ENCODE measurements at regions not wholly inside any gene's neighbourhood (a gene's known extent, or its start where the extent isn't known, plus 50 kb on each side); places are given as distances from the start of the nearest gene placed in this dataset.
A peak's percentile ranks its signal among the peaks of the same experiment; 100 is the strongest.
"Not testable (repeated sequence)": the region's sequence is repeated elsewhere in the genome, so short reads cannot be mapped to it uniquely, and the experiment has no call there.

DNA sequence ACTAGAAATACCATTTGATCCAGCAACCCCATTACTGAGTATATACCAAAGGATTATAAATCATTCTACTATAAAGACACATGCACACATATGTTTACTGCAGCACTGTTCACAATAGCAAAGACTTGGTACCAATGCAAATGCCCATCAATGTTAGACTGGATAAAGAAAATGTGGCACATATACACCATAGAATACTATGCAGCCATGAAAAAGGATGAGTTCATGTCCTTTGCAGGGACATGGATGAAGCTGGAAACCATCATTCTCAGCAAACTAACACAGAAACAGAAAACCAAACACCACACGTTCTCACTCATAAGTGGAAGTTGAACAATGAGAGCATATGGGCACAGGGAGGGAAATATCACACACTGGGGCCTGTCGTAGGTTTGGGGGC is 106.0 kb downstream of the SPATA18 start:
- H3K27me3 Mint-ChIP-seq (ENCODE audit: low read depth) = peaks cover 34% of the 10 kb centered on the region
- H3K36me3 Mint-ChIP-seq (ENCODE audit: low read depth); H3K4me1 Mint-ChIP-seq (ENCODE audit: low read depth): not testable (repeated sequence)

DNA sequence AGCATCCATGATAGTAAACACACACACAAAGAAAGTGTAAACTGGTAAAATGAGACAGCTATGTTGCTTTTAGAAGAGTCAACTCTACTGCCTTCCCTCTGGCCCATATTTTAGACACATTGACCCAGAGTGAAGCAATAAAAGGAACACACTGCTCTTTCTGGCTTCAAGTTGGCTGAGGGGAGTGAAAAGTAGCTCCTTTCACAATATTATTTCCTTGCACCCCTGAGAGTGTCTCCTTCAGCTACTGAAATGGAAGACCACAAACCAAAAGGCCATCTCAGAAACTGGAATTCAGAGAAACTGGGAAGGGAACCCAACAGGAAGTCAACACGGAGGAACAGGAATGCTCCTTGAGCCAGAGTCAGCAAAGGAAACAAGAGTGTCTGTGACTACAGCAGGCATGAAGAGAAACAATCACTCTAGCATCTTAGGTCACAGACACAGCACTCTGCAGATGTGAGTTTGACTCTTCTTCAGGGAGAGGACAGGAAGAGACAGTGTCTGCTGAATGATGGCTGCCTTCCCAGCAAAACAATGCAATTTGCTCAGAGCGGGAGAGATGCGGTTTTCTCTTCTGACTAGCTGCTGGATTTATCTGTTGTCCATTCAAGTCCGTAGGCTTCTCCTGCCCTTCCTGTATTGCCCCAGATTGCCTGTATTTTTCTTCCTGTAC is 106.7 kb downstream of the SPATA18 start:
- TF ChIP-seq, protein P1, sequence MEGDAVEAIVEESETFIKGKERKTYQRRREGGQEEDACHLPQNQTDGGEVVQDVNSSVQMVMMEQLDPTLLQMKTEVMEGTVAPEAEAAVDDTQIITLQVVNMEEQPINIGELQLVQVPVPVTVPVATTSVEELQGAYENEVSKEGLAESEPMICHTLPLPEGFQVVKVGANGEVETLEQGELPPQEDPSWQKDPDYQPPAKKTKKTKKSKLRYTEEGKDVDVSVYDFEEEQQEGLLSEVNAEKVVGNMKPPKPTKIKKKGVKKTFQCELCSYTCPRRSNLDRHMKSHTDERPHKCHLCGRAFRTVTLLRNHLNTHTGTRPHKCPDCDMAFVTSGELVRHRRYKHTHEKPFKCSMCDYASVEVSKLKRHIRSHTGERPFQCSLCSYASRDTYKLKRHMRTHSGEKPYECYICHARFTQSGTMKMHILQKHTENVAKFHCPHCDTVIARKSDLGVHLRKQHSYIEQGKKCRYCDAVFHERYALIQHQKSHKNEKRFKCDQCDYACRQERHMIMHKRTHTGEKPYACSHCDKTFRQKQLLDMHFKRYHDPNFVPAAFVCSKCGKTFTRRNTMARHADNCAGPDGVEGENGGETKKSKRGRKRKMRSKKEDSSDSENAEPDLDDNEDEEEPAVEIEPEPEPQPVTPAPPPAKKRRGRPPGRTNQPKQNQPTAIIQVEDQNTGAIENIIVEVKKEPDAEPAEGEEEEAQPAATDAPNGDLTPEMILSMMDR (IDR thresholded peaks at IDR 0.05) = no peak
- H3K4me3 Mint-ChIP-seq (ENCODE audit: unreplicated experiment) = no peak overlapping the region
- H3K36me3 Mint-ChIP-seq (ENCODE audit: low read depth) = peaks cover 4% of the 10 kb centered on the region
- DNase-seq (ENCODE audit: low spot score) = no peak
- peaks cover 38% of the 10 kb centered on the region for H3K27me3 Mint-ChIP-seq (ENCODE audit: low read depth)
- H3K9me3 Mint-ChIP-seq (ENCODE audit: low read depth) = peaks cover 28% of the 10 kb centered on the region
- no peak overlapping the region for H3K27ac Mint-ChIP-seq (ENCODE audit: unreplicated experiment)
- peaks cover 5% of the 10 kb centered on the region for H3K4me1 Mint-ChIP-seq (ENCODE audit: low read depth)

More for the DNA sequence above, 106.0 kb downstream of the SPATA18 start:
- not testable (repeated sequence) for H3K4me3 Mint-ChIP-seq (ENCODE audit: unreplicated experiment); H3K27ac Mint-ChIP-seq (ENCODE audit: unreplicated experiment); DNase-seq (ENCODE audit: low spot score)
- H3K9me3 Mint-ChIP-seq (ENCODE audit: low read depth) = peaks cover 31% of the 10 kb centered on the region

DNA sequence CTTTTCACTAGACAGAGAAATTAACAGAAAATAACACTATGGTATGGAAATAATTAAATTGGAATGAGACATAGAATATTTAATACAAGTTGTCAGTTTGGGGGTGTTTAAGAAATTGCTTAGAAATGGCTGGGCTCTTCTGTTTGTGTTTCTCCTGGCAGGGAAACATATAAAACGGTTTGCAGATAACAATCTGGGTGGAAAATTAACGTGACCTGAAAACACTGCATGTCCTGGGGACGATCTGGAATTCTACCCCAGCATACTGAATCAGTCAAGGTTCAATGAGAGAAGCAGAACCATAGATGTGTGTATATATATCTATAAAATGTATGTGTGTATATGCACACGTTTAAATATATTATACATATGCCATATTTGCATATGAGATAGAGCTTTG is 109.8 kb downstream of the SPATA18 start:
- Mint-ChIP-seq H3K9me3 (ENCODE audit: low read depth) (peaks cover 6% of the 10 kb centered on the region), H3K4me3 (ENCODE audit: unreplicated experiment) (no peak overlapping the region), H3K27me3 (ENCODE audit: low read depth) (peaks cover 29% of the 10 kb centered on the region), H3K27ac (ENCODE audit: unreplicated experiment) (no peak overlapping the region), H3K36me3 (ENCODE audit: low read depth) (no peaks in the 10 kb centered on the region), H3K4me1 (ENCODE audit: low read depth) (peaks cover 5% of the 10 kb centered on the region)
- DNase-seq (ENCODE audit: low spot score) = no peak
- TF ChIP-seq, protein P1 (IDR thresholded peaks at IDR 0.05) = no peak

DNA sequence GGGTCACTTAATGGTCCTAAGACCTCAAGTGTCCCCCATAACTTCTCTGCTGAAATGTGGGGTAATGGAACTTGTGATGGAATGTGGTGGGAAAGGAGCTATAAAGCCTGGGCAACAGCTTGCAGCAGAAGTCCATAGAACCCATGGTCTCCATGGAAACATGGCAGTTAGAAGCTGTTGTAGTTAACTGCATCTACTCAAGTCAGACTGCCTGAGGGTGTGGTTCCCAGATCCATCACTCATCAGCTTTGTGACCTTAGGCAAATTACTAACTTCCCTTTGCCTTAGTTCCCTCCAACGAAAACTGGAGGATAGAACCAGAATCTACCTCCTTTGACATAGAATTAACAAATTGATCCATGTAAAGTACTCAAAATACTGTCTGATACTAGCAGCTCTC is 113.0 kb downstream of the SPATA18 start:
- Mint-ChIP-seq H3K27me3 (ENCODE audit: low read depth) (peaks cover 41% of the 10 kb centered on the region), H3K9me3 (ENCODE audit: low read depth) (peaks cover 6% of the 10 kb centered on the region), H3K36me3 (ENCODE audit: low read depth) (no peaks in the 10 kb centered on the region), H3K27ac (ENCODE audit: unreplicated experiment) (no peak overlapping the region), H3K4me1 (ENCODE audit: low read depth) (no peaks in the 10 kb centered on the region), H3K4me3 (ENCODE audit: unreplicated experiment) (no peak overlapping the region)
- DNase-seq (ENCODE audit: low spot score) = no peak
- TF ChIP-seq, protein P1 (IDR thresholded peaks at IDR 0.05) = no peak

DNA sequence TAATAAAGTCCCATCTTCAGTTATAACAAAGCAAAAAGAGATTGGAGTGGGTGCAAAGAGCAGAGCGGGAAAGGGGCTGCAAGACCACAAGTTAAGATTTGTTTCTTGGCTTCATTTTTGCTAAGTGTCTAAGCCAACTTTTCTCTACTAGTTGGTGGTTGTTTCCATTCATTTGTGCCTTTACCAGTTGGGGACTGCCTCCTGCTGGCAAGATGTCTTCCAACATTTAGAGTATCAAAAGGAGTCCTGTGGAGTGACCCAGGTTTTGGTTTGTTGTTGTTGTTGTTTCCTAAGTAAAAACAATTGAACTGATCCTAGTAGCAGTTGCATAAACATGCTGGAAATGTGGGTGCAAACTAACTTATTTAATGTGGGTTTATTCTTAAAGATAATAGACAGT is 121.1 kb downstream of the SPATA18 start:
- Mint-ChIP-seq H3K27me3 (ENCODE audit: low read depth) (peaks cover 13% of the 10 kb centered on the region), H3K9me3 (ENCODE audit: low read depth) (peaks cover 10% of the 10 kb centered on the region), H3K4me1 (ENCODE audit: low read depth) (peaks cover 11% of the 10 kb centered on the region), H3K36me3 (ENCODE audit: low read depth) (no peaks in the 10 kb centered on the region), H3K4me3 (ENCODE audit: unreplicated experiment) (no peak overlapping the region), H3K27ac (ENCODE audit: unreplicated experiment) (no peak overlapping the region)
- no peak for DNase-seq (ENCODE audit: low spot score)
- TF ChIP-seq, protein P1 (IDR thresholded peaks at IDR 0.05) = peak; percentile 38

DNA sequence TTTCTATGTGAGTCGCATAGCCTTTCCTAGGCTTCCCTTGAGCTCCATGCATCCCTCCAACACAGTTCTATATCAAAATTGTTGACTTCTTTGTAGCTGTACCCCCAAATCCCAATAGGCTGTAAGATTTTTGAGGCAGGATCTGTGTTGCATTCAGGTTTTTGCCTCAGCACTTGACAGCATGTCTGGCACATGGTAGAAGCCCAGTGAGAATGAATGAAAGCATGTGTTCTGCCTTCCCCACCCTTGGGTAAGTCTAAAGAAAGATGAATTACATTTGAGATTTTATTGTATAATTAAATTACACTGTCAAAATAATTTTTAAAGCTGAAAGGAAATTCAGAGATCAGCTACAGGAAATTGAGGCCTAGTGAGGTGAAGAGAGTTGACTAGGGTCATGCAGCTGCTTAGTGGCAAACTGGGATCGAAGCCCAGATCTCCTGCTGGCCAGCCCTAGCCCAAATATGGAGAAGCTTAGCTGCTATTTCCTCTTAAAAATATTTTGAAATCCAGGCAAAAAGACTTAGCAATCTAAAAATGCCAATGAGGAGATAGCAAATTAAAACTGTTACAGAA is 122.5 kb downstream of the SPATA18 start:
- no peak for DNase-seq (ENCODE audit: low spot score)
- H3K4me1 Mint-ChIP-seq (ENCODE audit: low read depth) = peaks cover 14% of the 10 kb centered on the region
- H3K4me3 Mint-ChIP-seq (ENCODE audit: unreplicated experiment) = no peak overlapping the region
- TF ChIP-seq, protein P1 (IDR thresholded peaks at IDR 0.05) = no peak
- H3K36me3 Mint-ChIP-seq (ENCODE audit: low read depth) = no peaks in the 10 kb centered on the region
- peaks cover 7% of the 10 kb centered on the region for H3K27me3 Mint-ChIP-seq (ENCODE audit: low read depth)
- peaks cover 15% of the 10 kb centered on the region for H3K9me3 Mint-ChIP-seq (ENCODE audit: low read depth)
- no peak overlapping the region for H3K27ac Mint-ChIP-seq (ENCODE audit: unreplicated experiment)
